K562 (cell line): ENCODE measurements at regions not wholly inside any gene's neighbourhood (a gene's known extent, or its start where the extent isn't known, plus 50 kb on each side); places are given as distances from the start of the nearest gene placed in this dataset.

ENCODE experiments used
- ATAC-seq: fragments of 200-7000 bp; cut with Tn5 transposase; 3 replicates; pipeline ENCODE4 v1.9.1; 2020; ENCODE audit warnings: moderate library complexity
- BruUV-seq: library from RNA; stranded (reverse); fragments of 400-500 nt; replicated peaks from 2 replicates; lab custom pipeline; 2021; lab: Mats Ljungman, UMichigan
- CTCF ChIA-PET: fragments of 300-600 bp; formaldehyde crosslinking; extraction: SDS; loops from one replicate; lab custom pipeline; 2021; ENCODE audit warnings: low intra/inter-chr PET ratio; lab: Yijun Ruan, JAX
- POLR2A ChIA-PET: fragments of 300-600, 350-650 bp; sonication (Branson Sonifier 250); formaldehyde crosslinking; extraction: SDS; loops from one replicate; lab custom pipeline; 2021; ENCODE audit warnings: antibody characterized with exemption, inconsistent platforms; lab: Yijun Ruan, JAX
- DNase-seq, 4 experiments: peaks; one replicate each; pipeline versions ENCODE4 v3.0.0 to v3.0.0-alpha.2; 2011 to 2018; ENCODE audit warnings: low spot score in 3 of 4, mixed read lengths in 3 of 4; ENCODE audit errors: extremely low read depth in 1 of 4
- FAIRE-seq: peaks from 2 replicates; lab custom pipeline; 2011; peaks lifted over from hg19 to GRCh38; lab: Jason Lieb, UNC
- H2AFZ ChIP-seq: 2 replicates; pipeline ENCODE4 v1.6.0; 2011; ENCODE audit warnings: low read depth, low read length, control low read depth, inconsistent platforms
- H3K27ac ChIP-seq: fragments of 200-600 bp; 3 replicates; pipeline ENCODE4 v1.8.0; 2011; ENCODE audit warnings: low read depth, mild to moderate bottlenecking, control low read depth, inconsistent platforms, low read length, moderate library complexity, mixed read lengths; ENCODE audit errors: extremely low read depth
- H3K27me3 ChIP-seq, 2 experiments: fragments of 300-600 bp in 1 of 2; 2 replicates in 1 of 2; 3 replicates in 1 of 2; pipeline versions ENCODE4 v1.6.0 to v1.8.0; 2011; ENCODE audit warnings: inconsistent platforms in 2 of 2, low read length in 2 of 2, mild to moderate bottlenecking in 1 of 2, mixed read lengths in 1 of 2, moderate library complexity in 1 of 2; ENCODE audit not compliant: control insufficient read depth in 2 of 2, insufficient read depth in 2 of 2
- H3K36me3 ChIP-seq: fragments of 300-600 bp; 3 replicates; pipeline ENCODE4 v1.8.0; 2011; ENCODE audit warnings: mild to moderate bottlenecking, low read length, inconsistent platforms; ENCODE audit not compliant: control insufficient read depth, insufficient read depth
- H3K4me1 ChIP-seq, 2 experiments: fragments of 200-600 bp in 1 of 2; replicated peaks in 1 of 2; 2 replicates in 1 of 2; 3 replicates in 1 of 2; pipeline versions ENCODE4 v1.5.1 to v1.8.0; 2011; ENCODE audit warnings: inconsistent platforms in 2 of 2, low read length in 2 of 2, mild to moderate bottlenecking in 1 of 2, mixed read lengths in 1 of 2, moderate library complexity in 1 of 2; ENCODE audit not compliant: control insufficient read depth in 2 of 2, insufficient read depth in 2 of 2
- H3K4me2 ChIP-seq: 2 replicates; pipeline ENCODE4 v1.6.1; 2011; ENCODE audit warnings: low read length, control low read depth, inconsistent platforms, mixed read lengths; ENCODE audit not compliant: insufficient read depth
- H3K4me3 ChIP-seq: fragments of 200-600 bp; sonication (generic), shearing (Covaris generic); 2 replicates; pipeline ENCODE4 v1.5.1; 2016; ENCODE audit warnings: control low read depth, inconsistent platforms
- H3K79me2 ChIP-seq: fragments of 200-600 bp; 3 replicates; pipeline ENCODE4 v1.8.0; 2011; ENCODE audit warnings: low read length, inconsistent platforms; ENCODE audit not compliant: control insufficient read depth, insufficient read depth
- H3K9ac ChIP-seq, 2 experiments: 2 replicates each; pipeline versions ENCODE4 v1.6.0 to v1.6.1; 2011; ENCODE audit warnings: low read depth in 2 of 2, low read length in 2 of 2, control low read depth in 1 of 2, inconsistent platforms in 1 of 2, mild to moderate bottlenecking in 1 of 2, mixed read lengths in 1 of 2; ENCODE audit not compliant: insufficient read depth in 1 of 2
- H3K9me1 ChIP-seq: one replicate; pipeline ENCODE4 v1.6.0; 2011; ENCODE audit warnings: inconsistent platforms, mild to moderate bottlenecking, low read length, moderate library complexity; ENCODE audit not compliant: control insufficient read depth, insufficient read depth
- H3K9me3 ChIP-seq: replicated peaks from 2 replicates; pipeline ENCODE4 v1.5.1; 2011; ENCODE audit warnings: low read depth, low read length, inconsistent platforms; ENCODE audit not compliant: control insufficient read depth, insufficient read depth
- H4K20me1 ChIP-seq: replicated peaks from 2 replicates; pipeline ENCODE4 v1.6.1; 2011; ENCODE audit warnings: low read length, inconsistent platforms, mixed read lengths; ENCODE audit not compliant: control insufficient read depth, insufficient read depth
- FOS ChIP-seq: IDR thresholded peaks from 3 replicates; pipeline ENCODE4 v1.6.1; 2011; ENCODE audit not compliant: insufficient read length; ENCODE audit errors: extremely low read depth
- TBP ChIP-seq: optimal IDR thresholded peaks from 2 replicates; pipeline ENCODE3; 2011; ENCODE audit warnings: low read depth, low read length, improper control_type of control experiment
- ZNF143 ChIP-seq: sonication (generic); formaldehyde crosslinking; IDR thresholded peaks from 2 replicates; pipeline ENCODE4 v1.9.0; 2022; ENCODE audit warnings: mild to moderate bottlenecking, missing genetic modification reagents
- ZNF764 ChIP-seq: fragments of 250-450 bp; sonication (Bioruptor Pico); IDR thresholded peaks from 2 replicates; pipeline ENCODE4 v1.4.0; 2020; ENCODE audit warnings: low read depth, mild to moderate bottlenecking, moderate library complexity
- ZNF766 ChIP-seq: fragments of 200-800 bp; sonication (Bioruptor generic); conservative IDR thresholded peaks from 2 replicates; pipeline ENCODE4 v1.6.1; 2016; ENCODE audit warnings: missing genetic modification characterization, missing compliant biosample characterization
- WGBS: fragments of 100-300 bp; shearing (Covaris generic); methylation state at CpG from one replicate; pipeline ENCODE4 v1.1.6; 2016; ENCODE audit warnings: low coverage, mixed read lengths; ENCODE audit not compliant: insufficient coverage; ENCODE audit errors: missing lambda C conversion rate; 5-methylcytosine and 5-hydroxymethylcytosine counted together
- in situ Hi-C: fragments of 300-500 bp; cut with MboI; formaldehyde crosslinking; loops from 4 replicates; pipeline ENCODE4 v1.15.0; 2018; ENCODE audit warnings: inconsistent platforms, mixed read lengths
- intact Hi-C: fragments of 100-400 bp; cut with micrococcal nuclease; formaldehyde crosslinking; loops from 2 replicates; pipeline ENCODE4 v1.14.2; 2022
- TF ChIP-seq, protein P1 (sequence below): fragments of 250-450 bp; sonication (Bioruptor Pico); IDR thresholded peaks from 2 replicates; pipeline ENCODE4 v1.8.0; 2022; ENCODE audit warnings: inconsistent platforms
- TF ChIP-seq, protein P2 (sequence below): fragments of 250-450 bp; sonication (Bioruptor Pico); IDR thresholded peaks from 2 replicates; pipeline ENCODE4 v1.5.1; 2021; ENCODE audit warnings: mild to moderate bottlenecking
- TF ChIP-seq, protein P3 (sequence below): sonication (generic); formaldehyde crosslinking; IDR thresholded peaks from 2 replicates; pipeline ENCODE4 v1.8.0; 2022; ENCODE audit warnings: missing genetic modification reagents, mild to moderate bottlenecking, borderline replicate concordance
- TF ChIP-seq, protein P4 (sequence below): fragments of 250-450 bp; sonication (Bioruptor Pico); IDR thresholded peaks from 2 replicates; pipeline ENCODE4 v1.5.0; 2020; ENCODE audit warnings: mild to moderate bottlenecking

DNA sequence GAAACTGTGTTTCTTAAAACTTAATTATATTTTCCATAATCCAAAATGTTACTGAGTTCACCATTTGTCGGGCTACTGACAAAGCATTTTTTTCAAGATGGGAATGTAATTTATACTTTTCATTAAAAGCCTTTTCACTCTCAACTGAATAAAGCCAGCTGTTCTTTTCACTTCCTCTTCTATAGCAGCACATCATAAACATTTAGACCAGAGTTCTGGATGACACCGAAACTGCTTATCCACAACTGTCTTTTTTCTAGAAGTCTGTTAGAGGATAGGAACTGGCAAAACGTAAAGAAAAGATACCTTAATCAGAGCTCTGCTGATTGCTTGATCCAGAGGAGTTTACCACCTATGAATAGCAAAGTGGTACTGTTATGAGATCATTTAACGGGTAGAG is 594.7 kb downstream of the ADGRL2 start:
- no peak for FAIRE-seq
- no peak overlapping the region for H2AFZ ChIP-seq
- WGBS = 0% methylated on average over 4 of the region's 4 CpGs
- no TSS peak for BruUV-seq
- no peaks in the 10 kb centered on the region for H3K4me1 ChIP-seq
- DNase-seq = no peak
- H3K4me2 ChIP-seq = no peak overlapping the region
- no peak overlapping the region for H3K4me3 ChIP-seq
- CTCF ChIA-PET = no interaction called here
- POLR2A ChIA-PET = no interaction called here
- intact Hi-C loops (no loop called here), in situ Hi-C loops (no loop called here)
- no peaks in the 10 kb centered on the region for H3K9me3 ChIP-seq
- H4K20me1 ChIP-seq = no peaks in the 10 kb centered on the region
- H3K79me2 ChIP-seq = no peaks in the 10 kb centered on the region
- H3K36me3 ChIP-seq = no peaks in the 10 kb centered on the region
- ATAC-seq = no peak
- H3K9ac ChIP-seq = no peak overlapping the region
- H3K27me3 ChIP-seq = no peaks in the 10 kb centered on the region
- no peaks in the 10 kb centered on the region for H3K9me1 ChIP-seq
- no peak overlapping the region for H3K27ac ChIP-seq
- TF ChIP-seq TBP = no peak
- TF ChIP-seq ZNF766 (CRISPR knock-in tag) = no peak
- TF ChIP-seq, protein P1, sequence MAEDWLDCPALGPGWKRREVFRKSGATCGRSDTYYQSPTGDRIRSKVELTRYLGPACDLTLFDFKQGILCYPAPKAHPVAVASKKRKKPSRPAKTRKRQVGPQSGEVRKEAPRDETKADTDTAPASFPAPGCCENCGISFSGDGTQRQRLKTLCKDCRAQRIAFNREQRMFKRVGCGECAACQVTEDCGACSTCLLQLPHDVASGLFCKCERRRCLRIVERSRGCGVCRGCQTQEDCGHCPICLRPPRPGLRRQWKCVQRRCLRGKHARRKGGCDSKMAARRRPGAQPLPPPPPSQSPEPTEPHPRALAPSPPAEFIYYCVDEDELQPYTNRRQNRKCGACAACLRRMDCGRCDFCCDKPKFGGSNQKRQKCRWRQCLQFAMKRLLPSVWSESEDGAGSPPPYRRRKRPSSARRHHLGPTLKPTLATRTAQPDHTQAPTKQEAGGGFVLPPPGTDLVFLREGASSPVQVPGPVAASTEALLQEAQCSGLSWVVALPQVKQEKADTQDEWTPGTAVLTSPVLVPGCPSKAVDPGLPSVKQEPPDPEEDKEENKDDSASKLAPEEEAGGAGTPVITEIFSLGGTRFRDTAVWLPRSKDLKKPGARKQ (CRISPR knock-in tag) = no peak
- TF ChIP-seq, protein P2, sequence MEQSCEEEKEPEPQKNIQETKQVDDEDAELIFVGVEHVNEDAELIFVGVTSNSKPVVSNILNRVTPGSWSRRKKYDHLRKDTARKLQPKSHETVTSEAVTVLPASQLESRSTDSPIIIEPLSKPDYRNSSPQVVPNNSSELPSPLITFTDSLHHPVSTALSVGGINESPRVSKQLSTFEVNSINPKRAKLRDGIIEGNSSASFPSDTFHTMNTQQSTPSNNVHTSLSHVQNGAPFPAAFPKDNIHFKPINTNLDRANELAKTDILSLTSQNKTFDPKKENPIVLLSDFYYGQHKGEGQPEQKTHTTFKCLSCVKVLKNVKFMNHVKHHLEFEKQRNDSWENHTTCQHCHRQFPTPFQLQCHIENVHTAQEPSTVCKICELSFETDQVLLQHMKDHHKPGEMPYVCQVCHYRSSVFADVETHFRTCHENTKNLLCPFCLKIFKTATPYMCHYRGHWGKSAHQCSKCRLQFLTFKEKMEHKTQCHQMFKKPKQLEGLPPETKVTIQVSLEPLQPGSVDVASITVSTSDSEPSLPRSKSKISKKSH (CRISPR knock-in tag) = no peak
- no peak for TF ChIP-seq ZNF764 (CRISPR knock-in tag)
- no peak for TF ChIP-seq FOS
- no peak for TF ChIP-seq ZNF143
- TF ChIP-seq, protein P3, sequence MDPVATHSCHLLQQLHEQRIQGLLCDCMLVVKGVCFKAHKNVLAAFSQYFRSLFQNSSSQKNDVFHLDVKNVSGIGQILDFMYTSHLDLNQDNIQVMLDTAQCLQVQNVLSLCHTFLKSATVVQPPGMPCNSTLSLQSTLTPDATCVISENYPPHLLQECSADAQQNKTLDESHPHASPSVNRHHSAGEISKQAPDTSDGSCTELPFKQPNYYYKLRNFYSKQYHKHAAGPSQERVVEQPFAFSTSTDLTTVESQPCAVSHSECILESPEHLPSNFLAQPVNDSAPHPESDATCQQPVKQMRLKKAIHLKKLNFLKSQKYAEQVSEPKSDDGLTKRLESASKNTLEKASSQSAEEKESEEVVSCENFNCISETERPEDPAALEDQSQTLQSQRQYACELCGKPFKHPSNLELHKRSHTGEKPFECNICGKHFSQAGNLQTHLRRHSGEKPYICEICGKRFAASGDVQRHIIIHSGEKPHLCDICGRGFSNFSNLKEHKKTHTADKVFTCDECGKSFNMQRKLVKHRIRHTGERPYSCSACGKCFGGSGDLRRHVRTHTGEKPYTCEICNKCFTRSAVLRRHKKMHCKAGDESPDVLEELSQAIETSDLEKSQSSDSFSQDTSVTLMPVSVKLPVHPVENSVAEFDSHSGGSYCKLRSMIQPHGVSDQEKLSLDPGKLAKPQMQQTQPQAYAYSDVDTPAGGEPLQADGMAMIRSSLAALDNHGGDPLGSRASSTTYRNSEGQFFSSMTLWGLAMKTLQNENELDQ = no peak
- TF ChIP-seq, protein P4, sequence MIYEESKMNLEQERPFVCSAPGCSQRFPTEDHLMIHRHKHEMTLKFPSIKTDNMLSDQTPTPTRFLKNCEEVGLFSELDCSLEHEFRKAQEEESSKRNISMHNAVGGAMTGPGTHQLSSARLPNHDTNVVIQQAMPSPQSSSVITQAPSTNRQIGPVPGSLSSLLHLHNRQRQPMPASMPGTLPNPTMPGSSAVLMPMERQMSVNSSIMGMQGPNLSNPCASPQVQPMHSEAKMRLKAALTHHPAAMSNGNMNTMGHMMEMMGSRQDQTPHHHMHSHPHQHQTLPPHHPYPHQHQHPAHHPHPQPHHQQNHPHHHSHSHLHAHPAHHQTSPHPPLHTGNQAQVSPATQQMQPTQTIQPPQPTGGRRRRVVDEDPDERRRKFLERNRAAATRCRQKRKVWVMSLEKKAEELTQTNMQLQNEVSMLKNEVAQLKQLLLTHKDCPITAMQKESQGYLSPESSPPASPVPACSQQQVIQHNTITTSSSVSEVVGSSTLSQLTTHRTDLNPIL (CRISPR knock-in tag) = no peak
